HepG2 (cell line): ENCODE measurements at regions not wholly inside any gene's neighbourhood (a gene's known extent, or its start where the extent isn't known, plus 50 kb on each side); places are given as distances from the start of the nearest gene placed in this dataset.

ENCODE experiments used
- CERS6 ChIP-seq: sonication (generic); formaldehyde crosslinking; IDR thresholded peaks from 2 replicates; pipeline ENCODE4 v1.5.0; 2020; ENCODE audit warnings: missing genetic modification reagents
- KDM4B ChIP-seq: sonication (generic); formaldehyde crosslinking; IDR thresholded peaks from 2 replicates; pipeline ENCODE4 v1.4.0; 2020; ENCODE audit warnings: missing genetic modification reagents
- REST ChIP-seq, 2 experiments: IDR thresholded peaks; 2 replicates each; pipeline ENCODE4 v1.6.1; 2011 to 2012; ENCODE audit warnings: low read length in 2 of 2, borderline replicate concordance in 1 of 2, low read depth in 1 of 2, mild to moderate bottlenecking in 1 of 2, moderate library complexity in 1 of 2
- ZNF33A ChIP-seq: sonication (generic); formaldehyde crosslinking; IDR thresholded peaks from 2 replicates; pipeline ENCODE4 v1.5.1; 2020; ENCODE audit warnings: missing genetic modification reagents, mild to moderate bottlenecking, moderate library complexity, borderline replicate concordance
- ZNF546 ChIP-seq: sonication (generic); formaldehyde crosslinking; conservative IDR thresholded peaks from 2 replicates; pipeline ENCODE4 v1.8.1; 2023; ENCODE audit warnings: mild to moderate bottlenecking, missing genetic modification reagents
- ZNF558 ChIP-seq: sonication (generic); formaldehyde crosslinking; IDR thresholded peaks from 2 replicates; pipeline ENCODE4 v1.9.0; 2022; ENCODE audit warnings: mild to moderate bottlenecking, missing genetic modification reagents, borderline replicate concordance
- ZZZ3 ChIP-seq: sonication (generic); formaldehyde crosslinking; IDR thresholded peaks from 2 replicates; pipeline ENCODE4 v1.4.0; 2020; ENCODE audit warnings: missing genetic modification reagents, mild to moderate bottlenecking, borderline replicate concordance

GRCh38 chr14:96637521-96637920 lies 135.3 kb downstream of the PAPOLA start (continued):
- no peak for TF ChIP-seq REST (IDR thresholded peaks at IDR 0.05; ENCODE audit: borderline replicate concordance in 1 of 2, low read depth in 1 of 2, low read length in 2 of 2)
- no peak for TF ChIP-seq KDM4B (CRISPR knock-in tag)
- TF ChIP-seq ZNF558 (CRISPR knock-in tag) = no peak
- no peak for TF ChIP-seq ZNF546 (CRISPR knock-in tag)
- TF ChIP-seq ZZZ3 (CRISPR knock-in tag) = no peak
- TF ChIP-seq CERS6 (CRISPR knock-in tag) = no peak
- no peak for TF ChIP-seq ZNF33A (CRISPR knock-in tag)
